ENCODE measurements at regions not wholly inside any gene's neighbourhood (a gene's known extent, or its start where the extent isn't known, plus 50 kb on each side); places are given as distances from the start of the nearest gene placed in this dataset.

DNA sequence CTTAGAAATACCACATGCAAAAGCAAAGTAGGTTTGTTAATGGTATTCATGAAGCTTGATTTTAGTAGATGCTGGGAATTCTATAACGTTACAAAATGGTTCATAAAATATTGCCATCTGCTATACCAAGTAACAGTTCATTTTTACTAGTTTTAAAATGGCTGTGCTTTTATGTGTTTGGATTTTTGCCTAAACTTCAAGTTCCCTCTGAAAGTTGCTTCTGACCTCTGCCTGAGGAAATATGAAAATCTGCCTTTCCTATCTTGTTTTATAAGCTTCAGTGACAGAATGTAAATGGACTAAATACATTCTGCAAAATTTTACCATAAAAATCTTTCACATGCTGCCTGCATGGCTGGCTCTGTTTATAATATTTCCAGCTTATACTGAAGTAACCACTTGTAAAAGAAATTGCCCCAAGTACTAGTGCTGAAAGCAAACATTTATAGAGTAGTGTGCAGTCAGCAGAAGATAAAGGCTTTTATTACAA is 560.7 kb upstream of the ROBO2 start:
- H3K4me3 ChIP-seq (replicated peaks in 1 of 2; ENCODE audit: low read depth in 2 of 2, low read length in 2 of 2): no peak overlapping the region
- DNase-seq (ENCODE audit: low read depth in 2 of 2): no peak
- TF ChIP-seq, protein P1, sequence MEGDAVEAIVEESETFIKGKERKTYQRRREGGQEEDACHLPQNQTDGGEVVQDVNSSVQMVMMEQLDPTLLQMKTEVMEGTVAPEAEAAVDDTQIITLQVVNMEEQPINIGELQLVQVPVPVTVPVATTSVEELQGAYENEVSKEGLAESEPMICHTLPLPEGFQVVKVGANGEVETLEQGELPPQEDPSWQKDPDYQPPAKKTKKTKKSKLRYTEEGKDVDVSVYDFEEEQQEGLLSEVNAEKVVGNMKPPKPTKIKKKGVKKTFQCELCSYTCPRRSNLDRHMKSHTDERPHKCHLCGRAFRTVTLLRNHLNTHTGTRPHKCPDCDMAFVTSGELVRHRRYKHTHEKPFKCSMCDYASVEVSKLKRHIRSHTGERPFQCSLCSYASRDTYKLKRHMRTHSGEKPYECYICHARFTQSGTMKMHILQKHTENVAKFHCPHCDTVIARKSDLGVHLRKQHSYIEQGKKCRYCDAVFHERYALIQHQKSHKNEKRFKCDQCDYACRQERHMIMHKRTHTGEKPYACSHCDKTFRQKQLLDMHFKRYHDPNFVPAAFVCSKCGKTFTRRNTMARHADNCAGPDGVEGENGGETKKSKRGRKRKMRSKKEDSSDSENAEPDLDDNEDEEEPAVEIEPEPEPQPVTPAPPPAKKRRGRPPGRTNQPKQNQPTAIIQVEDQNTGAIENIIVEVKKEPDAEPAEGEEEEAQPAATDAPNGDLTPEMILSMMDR (IDR thresholded peaks at IDR 0.05; ENCODE audit: low read depth, low read length): no peak

DNA sequence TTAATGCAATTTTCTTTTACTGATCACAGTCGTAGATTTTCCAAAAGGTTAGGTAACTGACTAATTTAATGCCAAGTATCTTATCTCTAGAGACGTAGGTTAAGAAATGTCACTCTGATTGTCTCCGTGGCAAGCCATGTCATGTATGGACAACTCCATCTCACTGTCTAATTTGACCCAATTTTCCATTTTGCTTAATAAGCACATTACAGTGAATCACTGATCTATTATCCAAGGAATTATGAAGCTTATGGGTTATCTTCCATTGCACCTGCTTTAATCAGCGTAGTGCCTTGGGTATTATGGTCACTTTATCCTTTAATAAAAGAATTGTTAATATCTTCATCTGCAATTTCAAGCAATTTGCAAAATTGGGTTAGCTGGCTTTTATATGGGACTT is 557.4 kb upstream of the ROBO2 start:
- TF ChIP-seq, protein P1 (IDR thresholded peaks at IDR 0.05; ENCODE audit: low read depth, low read length): no peak
- DNase-seq (ENCODE audit: low read depth in 2 of 2): no peak
- H3K4me3 ChIP-seq (replicated peaks in 1 of 2; ENCODE audit: low read depth in 2 of 2, low read length in 2 of 2): no peak overlapping the region

DNA sequence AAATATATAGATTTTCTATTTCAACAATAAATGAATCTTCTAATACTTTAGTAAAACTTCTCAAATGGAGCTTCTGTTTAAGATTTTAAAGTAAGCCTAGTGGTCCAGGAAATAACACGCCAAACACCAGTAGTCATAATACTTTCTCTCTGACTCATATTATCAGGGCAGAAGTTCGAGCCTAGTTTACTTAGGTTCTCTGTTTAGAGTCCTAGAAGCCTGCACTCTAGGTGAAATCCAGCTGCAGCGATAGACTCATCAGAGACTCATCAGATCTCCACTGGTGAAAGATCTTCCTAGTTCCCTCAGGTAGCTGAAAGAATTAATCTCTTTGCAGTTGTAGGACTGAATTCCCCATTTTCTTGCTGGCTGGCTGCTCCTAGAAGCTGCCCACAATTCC is 552.5 kb upstream of the ROBO2 start:
- DNase-seq (ENCODE audit: low read depth in 2 of 2): peak in 1 of 2 donors; percentile 45
- H3K4me3 ChIP-seq (replicated peaks in 1 of 2; ENCODE audit: low read depth in 2 of 2, low read length in 2 of 2): no peak overlapping the region
- TF ChIP-seq, protein P1 (IDR thresholded peaks at IDR 0.05; ENCODE audit: low read depth, low read length): no peak

- no peak for DNase-seq (ENCODE audit: low read depth in 2 of 2)
- TF ChIP-seq, protein P1 (IDR thresholded peaks at IDR 0.05; ENCODE audit: low read depth, low read length): no peak
- no peak overlapping the region for H3K4me3 ChIP-seq (replicated peaks in 1 of 2; ENCODE audit: low read depth in 2 of 2, low read length in 2 of 2)
These were observed 549.8 kb upstream of the ROBO2 start for GRCh38 chr3:76490064-76490463.

DNA sequence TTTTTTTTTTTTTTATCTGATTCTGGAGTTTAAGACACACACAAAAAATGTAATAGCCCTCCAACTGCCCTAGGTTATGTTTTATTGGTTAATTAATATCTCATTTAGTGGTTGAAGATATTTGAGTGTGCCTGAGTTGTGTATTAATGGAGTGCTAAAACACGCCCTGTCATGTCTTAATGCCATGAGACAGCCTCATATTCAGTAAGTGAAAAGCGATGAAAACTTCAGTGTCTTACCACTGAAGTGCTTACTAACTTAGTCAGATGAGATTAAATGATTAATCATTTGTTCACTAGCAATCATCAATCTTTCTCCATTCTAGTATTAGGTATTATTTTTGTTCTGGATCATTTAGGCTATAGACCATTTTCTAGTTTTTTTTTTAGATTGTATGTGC is 544.7 kb upstream of the ROBO2 start:
- DNase-seq (ENCODE audit: low read depth in 2 of 2): no peak
- TF ChIP-seq, protein P1 (IDR thresholded peaks at IDR 0.05; ENCODE audit: low read depth, low read length): no peak
- H3K4me3 ChIP-seq (replicated peaks in 1 of 2; ENCODE audit: low read depth in 2 of 2, low read length in 2 of 2): no peak overlapping the region

- H3K4me3 ChIP-seq (replicated peaks in 1 of 2; ENCODE audit: low read depth in 2 of 2, low read length in 2 of 2): no peak overlapping the region
- peak in 1 of 2 donors; percentile 8 for DNase-seq (ENCODE audit: low read depth in 2 of 2)
- TF ChIP-seq, protein P1 (IDR thresholded peaks at IDR 0.05; ENCODE audit: low read depth, low read length): no peak
These were observed 542.3 kb upstream of the ROBO2 start for GRCh38 chr3:76497636-76498035.

- H3K4me3 ChIP-seq (replicated peaks in 1 of 2; ENCODE audit: low read depth in 2 of 2, low read length in 2 of 2): no peak overlapping the region
- DNase-seq (ENCODE audit: low read depth in 2 of 2): peak in 1 of 2 donors; percentile 57
- TF ChIP-seq, protein P1 (IDR thresholded peaks at IDR 0.05; ENCODE audit: low read depth, low read length): no peak
These were observed 539.1 kb upstream of the ROBO2 start for GRCh38 chr3:76500746-76501275.

Data from cardiac fibroblast (primary cell).